Neural cell (in vitro differentiated cells): ENCODE measurements at regions not wholly inside any gene's neighbourhood (a gene's known extent, or its start where the extent isn't known, plus 50 kb on each side); places are given as distances from the start of the nearest gene placed in this dataset.

ENCODE experiments used
- H2AFZ ChIP-seq: fragments of 200-600, 300-800 bp; sonication (generic), shearing (Covaris generic); 2 replicates; pipeline ENCODE4 v1.6.0; 2014; ENCODE audit warnings: low read depth, mild to moderate bottlenecking, antibody characterized with exemption, low read length, moderate library complexity
- H3F3A ChIP-seq: fragments of 200-600 bp; shearing (Covaris generic); 2 replicates; pipeline ENCODE4 v1.6.1; 2016; ENCODE audit warnings: mild to moderate bottlenecking, moderate library complexity, mixed read lengths, antibody characterized with exemption, low read length; ENCODE audit not compliant: insufficient read depth, poor library complexity, severe bottlenecking
- H3K27ac ChIP-seq: fragments of 200-600, 300-800 bp; sonication (generic), shearing (Covaris generic); 2 replicates; pipeline ENCODE4 v1.5.1; 2014; ENCODE audit warnings: mild to moderate bottlenecking, low read length, moderate library complexity
- H3K27me3 ChIP-seq: fragments of 300-800, 200-600 bp; sonication (generic), shearing (Covaris generic); 2 replicates; pipeline ENCODE4 v1.6.0; 2014; ENCODE audit warnings: mild to moderate bottlenecking, low read depth, low read length, moderate library complexity; ENCODE audit not compliant: insufficient read depth
- H3K36me3 ChIP-seq: fragments of 300-800, 200-600 bp; sonication (generic), shearing (Covaris generic); 2 replicates; pipeline ENCODE4 v1.5.1; 2014; ENCODE audit warnings: mild to moderate bottlenecking, antibody characterized with exemption, low read length, moderate library complexity; ENCODE audit not compliant: insufficient read depth
- H3K4me2 ChIP-seq: fragments of 300-800, 200-600 bp; sonication (generic), shearing (Covaris generic); 2 replicates; pipeline ENCODE4 v1.6.0; 2014; ENCODE audit warnings: mild to moderate bottlenecking, low read length
- H3K4me3 ChIP-seq: fragments of 300-800, 200-600 bp; sonication (generic), shearing (Covaris generic); 2 replicates; pipeline ENCODE4 v1.5.1; 2014; ENCODE audit warnings: mild to moderate bottlenecking, low read length, moderate library complexity
- H3K79me2 ChIP-seq: fragments of 200-600 bp; shearing (Covaris generic); replicated peaks from 2 replicates; pipeline ENCODE4 v1.6.0; 2014; ENCODE audit warnings: mild to moderate bottlenecking, low read length, moderate library complexity; ENCODE audit not compliant: insufficient read depth
- H3K9ac ChIP-seq: fragments of 300-800, 200-600 bp; sonication (generic), shearing (Covaris generic); 2 replicates; pipeline ENCODE4 v1.6.1; 2016; ENCODE audit warnings: mild to moderate bottlenecking, low read length, mixed read lengths
- H3K9me2 ChIP-seq: fragments of 200-600 bp; shearing (Covaris generic); 2 replicates; pipeline ENCODE4 v1.6.1; 2016; ENCODE audit warnings: mild to moderate bottlenecking, low read length, mixed read lengths; ENCODE audit not compliant: insufficient read depth
- H3K9me3 ChIP-seq: fragments of 200-600, 300-800 bp; sonication (generic), shearing (Covaris generic); 2 replicates; pipeline ENCODE4 v1.6.1; 2016; ENCODE audit warnings: mild to moderate bottlenecking, mixed run types, low read length, moderate library complexity, mixed read lengths
- H4K20me1 ChIP-seq: fragments of 200-600 bp; shearing (Covaris generic); 2 replicates; pipeline ENCODE4 v1.6.1; 2016; ENCODE audit warnings: mild to moderate bottlenecking, mixed run types; ENCODE audit not compliant: insufficient read depth
- CTCF ChIP-seq: fragments of 450-650 bp; IDR thresholded peaks from 2 replicates; pipeline ENCODE4 v1.5.1; 2014; ENCODE audit warnings: antibody characterized with exemption, mild to moderate bottlenecking, moderate library complexity; ENCODE audit not compliant: poor library complexity, severe bottlenecking
- EP300 ChIP-seq: fragments of 450-650 bp; conservative IDR thresholded peaks from 2 replicates; pipeline ENCODE4 v1.6.1; 2014; ENCODE audit warnings: antibody characterized with exemption, mild to moderate bottlenecking, moderate library complexity; ENCODE audit not compliant: poor library complexity, severe bottlenecking
- EZH2 ChIP-seq: fragments of 200-600, 300-800 bp; shearing (Covaris generic), sonication (generic); IDR thresholded peaks from 2 replicates; pipeline ENCODE4 v1.6.1; 2014; ENCODE audit warnings: antibody characterized with exemption, low read length, borderline replicate concordance, mild to moderate bottlenecking; ENCODE audit not compliant: insufficient read depth, poor library complexity, severe bottlenecking
- MXI1 ChIP-seq: fragments of 450-650 bp; conservative IDR thresholded peaks from 2 replicates; pipeline ENCODE4 v1.6.1; 2014; ENCODE audit warnings: antibody characterized with exemption, mild to moderate bottlenecking; ENCODE audit not compliant: poor library complexity, severe bottlenecking
- POLR2AphosphoS5 ChIP-seq: IDR thresholded peaks from 2 replicates; pipeline ENCODE4 v1.6.1; 2012
- RAD21 ChIP-seq: fragments of 450-650 bp; conservative IDR thresholded peaks from 2 replicates; pipeline ENCODE4 v1.6.1; 2014; ENCODE audit warnings: antibody characterized with exemption, mild to moderate bottlenecking, moderate library complexity
- REST ChIP-seq: IDR thresholded peaks from 2 replicates; pipeline ENCODE4 v1.6.1; 2012; ENCODE audit warnings: borderline replicate concordance
- SMC3 ChIP-seq: fragments of 450-650 bp; conservative IDR thresholded peaks from 2 replicates; pipeline ENCODE4 v1.6.1; 2014; ENCODE audit warnings: antibody characterized with exemption, mild to moderate bottlenecking, moderate library complexity; ENCODE audit not compliant: poor library complexity
- TAF1 ChIP-seq: IDR thresholded peaks from 2 replicates; pipeline ENCODE4 v1.6.1; 2012; ENCODE audit warnings: low read depth

- H3F3A ChIP-seq = no peaks in the 10 kb centered on the region
- no peaks in the 10 kb centered on the region for H3K27me3 ChIP-seq
- H3K27ac ChIP-seq = no peak overlapping the region
- H2AFZ ChIP-seq = no peak overlapping the region
- no peak overlapping the region for H3K4me3 ChIP-seq
- H3K9me3 ChIP-seq = no peaks in the 10 kb centered on the region
- H4K20me1 ChIP-seq = no peaks in the 10 kb centered on the region
- H3K36me3 ChIP-seq = no peaks in the 10 kb centered on the region
- no peaks in the 10 kb centered on the region for H3K9me2 ChIP-seq
- H3K9ac ChIP-seq = no peak overlapping the region
- no peaks in the 10 kb centered on the region for H3K79me2 ChIP-seq
- no peak overlapping the region for H3K4me2 ChIP-seq
- TF ChIP-seq TAF1 = no peak
- TF ChIP-seq CTCF = peak; percentile 11
These were observed 118.1 kb upstream of the LSAMP start for GRCh38 chr3:116563351-116563750.

- no peak overlapping the region for H3K9ac ChIP-seq
- no peaks in the 10 kb centered on the region for H4K20me1 ChIP-seq
- H3K27ac ChIP-seq = no peak overlapping the region
- no peaks in the 10 kb centered on the region for H3K36me3 ChIP-seq
- no peak overlapping the region for H2AFZ ChIP-seq
- no peaks in the 10 kb centered on the region for H3K27me3 ChIP-seq
- H3K9me2 ChIP-seq = no peaks in the 10 kb centered on the region
- no peak for TF ChIP-seq EP300
- no peak for TF ChIP-seq SMC3
- no peak for TF ChIP-seq MXI1
- no peak for TF ChIP-seq RAD21
- TF ChIP-seq EZH2 = no peak
- TF ChIP-seq POLR2AphosphoS5 = no peak
- no peak for TF ChIP-seq TAF1
- no peak for TF ChIP-seq CTCF
- no peak for TF ChIP-seq REST
- H3K79me2 ChIP-seq = no peaks in the 10 kb centered on the region
- H3K4me2 ChIP-seq = no peak overlapping the region
- no peak overlapping the region for H3K4me3 ChIP-seq
- H3K9me3 ChIP-seq = no peaks in the 10 kb centered on the region
- H3F3A ChIP-seq = no peaks in the 10 kb centered on the region
These were observed 121.2 kb upstream of the LSAMP start for GRCh38 chr3:116566478-116566960.
